NT2/D1 (cell line): ENCODE measurements at regions not wholly inside any gene's neighbourhood (a gene's known extent, or its start where the extent isn't known, plus 50 kb on each side); places are given as distances from the start of the nearest gene placed in this dataset.

Experiments
- SUZ12 ChIP-seq: IDR thresholded peaks from 2 replicates; pipeline ENCODE4 v1.6.1; 2011; ENCODE audit not compliant: insufficient read length, insufficient read depth; ENCODE audit errors: extremely low read depth
- YY1 ChIP-seq: IDR thresholded peaks from 2 replicates; pipeline ENCODE4 v1.6.1; 2011; ENCODE audit not compliant: insufficient read length, insufficient read depth
- ZNF274 ChIP-seq: IDR thresholded peaks from 2 replicates; pipeline ENCODE4 v1.6.1; 2011; ENCODE audit warnings: mild to moderate bottlenecking, low read depth, low read length

- TF ChIP-seq ZNF274 = no peak
- no peak for TF ChIP-seq YY1
- no peak for TF ChIP-seq SUZ12
These were observed 247.0 kb downstream of the EMP1 start for GRCh38 chr12:13443498-13443897.
